HG03139 (cell line): ENCODE measurements at regions not wholly inside any gene's neighbourhood (a gene's known extent, or its start where the extent isn't known, plus 50 kb on each side); places are given as distances from the start of the nearest gene placed in this dataset.

Experiments
- ATAC-seq: cut with Tn5 transposase; IDR thresholded peaks from one replicate; pipeline ENCODE4 v1.9.1; 2021; ENCODE audit not compliant: unreplicated experiment

GRCh38 chr21:14870853-14871149, 194.0 kb downstream of the NRIP1 start:
- ATAC-seq: no peak

- no peak for ATAC-seq
These were observed 194.6 kb downstream of the NRIP1 start for GRCh38 chr21:14869984-14870852.

GRCh38 chr21:14866859-14867765, 197.7 kb downstream of the NRIP1 start:
- no peak for ATAC-seq

GRCh38 chr21:14864211-14865021, 200.4 kb downstream of the NRIP1 start:
- ATAC-seq: peak; percentile 65

GRCh38 chr21:14863745-14864210, 201.0 kb downstream of the NRIP1 start:
- ATAC-seq: no peak

- no peak for ATAC-seq
These were observed 201.7 kb downstream of the NRIP1 start for GRCh38 chr21:14862794-14863720.

- no peak for ATAC-seq
These were observed 206.5 kb downstream of the NRIP1 start for GRCh38 chr21:14858311-14858710.

GRCh38 chr21:14857529-14857928, 207.3 kb downstream of the NRIP1 start:
- no peak for ATAC-seq

GRCh38 chr21:14850394-14850793, 214.4 kb downstream of the NRIP1 start:
- ATAC-seq: no peak

GRCh38 chr21:14846621-14847020, 218.2 kb downstream of the NRIP1 start:
- ATAC-seq: no peak

GRCh38 chr21:14844001-14844400, 220.8 kb downstream of the NRIP1 start:
- ATAC-seq: no peak

- ATAC-seq: no peak
These were observed 222.2 kb downstream of the NRIP1 start for GRCh38 chr21:14842601-14843000.

- ATAC-seq: no peak
These were observed 223.0 kb downstream of the NRIP1 start for GRCh38 chr21:14841511-14842472.

- no peak for ATAC-seq
These were observed 226.4 kb downstream of the NRIP1 start for GRCh38 chr21:14838400-14838799.

GRCh38 chr21:14836950-14837349, 227.8 kb downstream of the NRIP1 start:
- no peak for ATAC-seq

GRCh38 chr21:14833666-14834351, 231.0 kb downstream of the NRIP1 start:
- no peak for ATAC-seq

GRCh38 chr21:14833241-14833640, 231.6 kb downstream of the NRIP1 start:
- ATAC-seq: no peak

- ATAC-seq: no peak
These were observed 234.5 kb downstream of the NRIP1 start for GRCh38 chr21:14830307-14830706.
